Endothelial cell of umbilical vein (primary cell): ENCODE measurements at regions not wholly inside any gene's neighbourhood (a gene's known extent, or its start where the extent isn't known, plus 50 kb on each side); places are given as distances from the start of the nearest gene placed in this dataset.

Source experiments
- BruUV-seq: library from RNA; stranded (reverse); fragments of 400-500 nt; replicated peaks from 2 replicates; lab custom pipeline; 2021; lab: Mats Ljungman, UMichigan
- CTCF ChIA-PET: fragments of 300-600, 350-600 bp; sonication (Branson Sonifier 250); formaldehyde crosslinking; loops from one replicate; lab custom pipeline; 2021; ENCODE audit warnings: antibody characterized with exemption, inconsistent platforms; lab: Charles Lee
- POLR2A ChIA-PET: fragments of 300-600, 350-600 bp; sonication (Branson Sonifier 250); formaldehyde crosslinking; loops from one replicate; lab custom pipeline; 2021; ENCODE audit warnings: antibody characterized with exemption, inconsistent platforms; lab: Charles Lee
- DNase-seq: peaks from one replicate; pipeline ENCODE4 v3.0.0-alpha.2; 2011; ENCODE audit warnings: low read depth, low spot score
- FAIRE-seq: peaks from 2 replicates; lab custom pipeline; 2011; peaks lifted over from hg19 to GRCh38; lab: Jason Lieb, UNC
- H2AFZ ChIP-seq: 2 replicates; pipeline ENCODE4 v1.6.0; 2012; ENCODE audit warnings: low read depth, low read length, control low read depth, inconsistent platforms
- H3K27ac ChIP-seq: 2 replicates; pipeline ENCODE4 v1.5.1; 2011; ENCODE audit warnings: low read depth, mild to moderate bottlenecking, control low read depth, low read length, moderate library complexity; ENCODE audit not compliant: insufficient read depth
- H3K27me3 ChIP-seq, 2 experiments: 2 replicates each; pipeline versions ENCODE4 v1.6.0 to v1.6.1; 2011; ENCODE audit warnings: low read length in 2 of 2, mixed read lengths in 1 of 2; ENCODE audit not compliant: control insufficient read depth in 2 of 2, insufficient read depth in 2 of 2
- H3K36me3 ChIP-seq, 2 experiments: 2 replicates in 1 of 2; 3 replicates in 1 of 2; pipeline ENCODE4 v1.5.1; 2011; ENCODE audit warnings: low read length in 2 of 2, mild to moderate bottlenecking in 1 of 2, moderate library complexity in 1 of 2; ENCODE audit not compliant: control insufficient read depth in 2 of 2, insufficient read depth in 2 of 2; ENCODE audit errors: extremely low read depth in 1 of 2
- H3K4me1 ChIP-seq: 3 replicates; pipeline ENCODE4 v1.5.1; 2011; ENCODE audit warnings: mild to moderate bottlenecking, low read length; ENCODE audit not compliant: control insufficient read depth, insufficient read depth; ENCODE audit errors: extremely low read depth
- H3K4me2 ChIP-seq: 2 replicates; pipeline ENCODE4 v1.6.1; 2011; ENCODE audit warnings: low read length, control low read depth, mixed read lengths; ENCODE audit not compliant: insufficient read depth
- H3K4me3 ChIP-seq, 3 experiments: fragments of 200-600 bp in 1 of 3; sonication (generic), shearing (Covaris generic) in 1 of 3; replicated peaks in 1 of 3; 2 replicates each; pipeline ENCODE4 v1.5.1; 2011 to 2016; ENCODE audit warnings: control low read depth in 3 of 3, low read length in 3 of 3, mild to moderate bottlenecking in 2 of 3, inconsistent platforms in 1 of 3, low read depth in 1 of 3, moderate library complexity in 1 of 3; ENCODE audit not compliant: insufficient read depth in 1 of 3
- H3K79me2 ChIP-seq: 2 replicates; pipeline ENCODE4 v1.6.0; 2012; ENCODE audit warnings: low read length, inconsistent platforms; ENCODE audit not compliant: control insufficient read depth, insufficient read depth
- H3K9ac ChIP-seq: replicated peaks from 2 replicates; pipeline ENCODE3; 2011; ENCODE audit warnings: low read length, control low read depth; ENCODE audit not compliant: insufficient read depth; ENCODE audit errors: extremely low read depth
- H3K9me1 ChIP-seq: replicated peaks from 3 replicates; pipeline ENCODE4 v1.6.0; 2011; ENCODE audit warnings: mild to moderate bottlenecking, low read length; ENCODE audit not compliant: control insufficient read depth, insufficient read depth; ENCODE audit errors: extremely low read depth
- H3K9me3 ChIP-seq: replicated peaks from 2 replicates; pipeline ENCODE4 v1.5.1; 2012; ENCODE audit warnings: low read length, inconsistent platforms; ENCODE audit not compliant: control insufficient read depth, insufficient read depth
- H4K20me1 ChIP-seq: replicated peaks from 2 replicates; pipeline ENCODE3; 2011; ENCODE audit warnings: mild to moderate bottlenecking, low read length; ENCODE audit not compliant: control insufficient read depth, insufficient read depth; ENCODE audit errors: extremely low read depth
- EZH2 ChIP-seq: IDR thresholded peaks from 2 replicates; pipeline ENCODE4 v1.6.1; 2012; ENCODE audit warnings: borderline replicate concordance, low read depth, mild to moderate bottlenecking, moderate library complexity, low read length, inconsistent platforms; ENCODE audit not compliant: severe bottlenecking
- FOS ChIP-seq: IDR thresholded peaks from 2 replicates; pipeline ENCODE4 v1.6.1; 2011; ENCODE audit warnings: mild to moderate bottlenecking, low read length, moderate library complexity, borderline replicate concordance; ENCODE audit not compliant: insufficient read depth
- GATA2 ChIP-seq: IDR thresholded peaks from 2 replicates; pipeline ENCODE4 v1.7.0; 2011; ENCODE audit warnings: low read depth, mild to moderate bottlenecking, moderate library complexity, mixed read lengths, low read length; ENCODE audit not compliant: insufficient read length, insufficient read depth
- JUN ChIP-seq: IDR thresholded peaks from 2 replicates; pipeline ENCODE4 v1.6.1; 2011; ENCODE audit warnings: borderline replicate concordance, low read depth; ENCODE audit not compliant: insufficient read length, insufficient read depth
- MYC ChIP-seq: IDR thresholded peaks from one replicate; pipeline ENCODE4 v1.6.1; 2011; ENCODE audit warnings: mild to moderate bottlenecking, low read depth, low read length
- POLR2A ChIP-seq: IDR thresholded peaks from 2 replicates; pipeline ENCODE4 v1.6.1; 2012; ENCODE audit warnings: low read depth, mild to moderate bottlenecking, control low read depth, low read length
- POLR2AphosphoS5 ChIP-seq: IDR thresholded peaks from 2 replicates; pipeline ENCODE4 v1.6.1; 2012; ENCODE audit warnings: low read depth, mild to moderate bottlenecking, control low read depth, low read length, moderate library complexity; ENCODE audit not compliant: insufficient read depth
- dilution Hi-C: fragments of 300-500 bp; cut with MboI; formaldehyde crosslinking; loops from one replicate; pipeline ENCODE4 v1.15.0; 2019; ENCODE audit warnings: low sequenced_read_pairs; ENCODE audit not compliant: extremely low pct_ligation_motif_present
- intact Hi-C: fragments of 100-400 bp; cut with micrococcal nuclease; formaldehyde crosslinking; loops from one replicate; pipeline ENCODE4 v1.10.0; 2022
- TF ChIP-seq, protein P1 (sequence below): IDR thresholded peaks from 2 replicates; pipeline ENCODE4 v1.6.1; 2011; ENCODE audit not compliant: insufficient read depth, insufficient read length
- TF ChIP-seq, protein P2 (sequence below), 2 donors: IDR thresholded peaks; 1 replicate in 1 of 2; 2 replicates in 1 of 2; pipeline ENCODE4 v1.5.1; 2011; ENCODE audit warnings: low read length in 2 of 2, mild to moderate bottlenecking in 2 of 2, moderate library complexity in 2 of 2, control low read depth in 1 of 2, inconsistent platforms in 1 of 2, low read depth in 1 of 2; ENCODE audit not compliant: insufficient read depth in 1 of 2; ENCODE audit errors: extremely low read depth in 1 of 2

GRCh38 chr18:66126266-66126665 lies 375.5 kb downstream of the CDH7 start:
- no peak overlapping the region for H3K27ac ChIP-seq
- FAIRE-seq: no peak
- no peaks in the 10 kb centered on the region for H3K4me1 ChIP-seq
- H3K9me1 ChIP-seq: no peaks in the 10 kb centered on the region
- no peak for DNase-seq
- H3K9me3 ChIP-seq: peaks cover 4% of the 10 kb centered on the region
- H3K27me3 ChIP-seq: no peaks in the 10 kb centered on the region
- no TSS peak for BruUV-seq
- H3K4me3 ChIP-seq: no peak overlapping the region
- H2AFZ ChIP-seq: no peak overlapping the region
- H3K36me3 ChIP-seq: no peaks in the 10 kb centered on the region
- TF ChIP-seq, protein P1, sequence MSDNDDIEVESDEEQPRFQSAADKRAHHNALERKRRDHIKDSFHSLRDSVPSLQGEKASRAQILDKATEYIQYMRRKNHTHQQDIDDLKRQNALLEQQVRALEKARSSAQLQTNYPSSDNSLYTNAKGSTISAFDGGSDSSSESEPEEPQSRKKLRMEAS: no peak
- TF ChIP-seq GATA2: no peak
- TF ChIP-seq EZH2: no peak
- TF ChIP-seq POLR2A: no peak
- no peak for TF ChIP-seq JUN
- no peak for TF ChIP-seq POLR2AphosphoS5
- TF ChIP-seq MYC: no peak
- no peak for TF ChIP-seq FOS
- TF ChIP-seq, protein P2, sequence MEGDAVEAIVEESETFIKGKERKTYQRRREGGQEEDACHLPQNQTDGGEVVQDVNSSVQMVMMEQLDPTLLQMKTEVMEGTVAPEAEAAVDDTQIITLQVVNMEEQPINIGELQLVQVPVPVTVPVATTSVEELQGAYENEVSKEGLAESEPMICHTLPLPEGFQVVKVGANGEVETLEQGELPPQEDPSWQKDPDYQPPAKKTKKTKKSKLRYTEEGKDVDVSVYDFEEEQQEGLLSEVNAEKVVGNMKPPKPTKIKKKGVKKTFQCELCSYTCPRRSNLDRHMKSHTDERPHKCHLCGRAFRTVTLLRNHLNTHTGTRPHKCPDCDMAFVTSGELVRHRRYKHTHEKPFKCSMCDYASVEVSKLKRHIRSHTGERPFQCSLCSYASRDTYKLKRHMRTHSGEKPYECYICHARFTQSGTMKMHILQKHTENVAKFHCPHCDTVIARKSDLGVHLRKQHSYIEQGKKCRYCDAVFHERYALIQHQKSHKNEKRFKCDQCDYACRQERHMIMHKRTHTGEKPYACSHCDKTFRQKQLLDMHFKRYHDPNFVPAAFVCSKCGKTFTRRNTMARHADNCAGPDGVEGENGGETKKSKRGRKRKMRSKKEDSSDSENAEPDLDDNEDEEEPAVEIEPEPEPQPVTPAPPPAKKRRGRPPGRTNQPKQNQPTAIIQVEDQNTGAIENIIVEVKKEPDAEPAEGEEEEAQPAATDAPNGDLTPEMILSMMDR (IDR thresholded peaks at IDR 0.05; ENCODE audit: extremely low read depth in 1 of 2, insufficient read depth in 1 of 2, low read depth in 1 of 2, low read length in 2 of 2): no peak
- H3K9ac ChIP-seq: no peak overlapping the region
- intact Hi-C loops (no loop called here), dilution Hi-C loops (no loop called here)
- no peaks in the 10 kb centered on the region for H4K20me1 ChIP-seq
- ChIA-PET CTCF (no interaction called here), POLR2A (no interaction called here)
- H3K4me2 ChIP-seq: no peak overlapping the region
- no peaks in the 10 kb centered on the region for H3K79me2 ChIP-seq
